ENCODE measurements at regions not wholly inside any gene's neighbourhood (a gene's known extent, or its start where the extent isn't known, plus 50 kb on each side); places are given as distances from the start of the nearest gene placed in this dataset.
"Not testable (repeated sequence)": the region's sequence is repeated elsewhere in the genome, so short reads cannot be mapped to it uniquely, and the experiment has no call there.

DNA sequence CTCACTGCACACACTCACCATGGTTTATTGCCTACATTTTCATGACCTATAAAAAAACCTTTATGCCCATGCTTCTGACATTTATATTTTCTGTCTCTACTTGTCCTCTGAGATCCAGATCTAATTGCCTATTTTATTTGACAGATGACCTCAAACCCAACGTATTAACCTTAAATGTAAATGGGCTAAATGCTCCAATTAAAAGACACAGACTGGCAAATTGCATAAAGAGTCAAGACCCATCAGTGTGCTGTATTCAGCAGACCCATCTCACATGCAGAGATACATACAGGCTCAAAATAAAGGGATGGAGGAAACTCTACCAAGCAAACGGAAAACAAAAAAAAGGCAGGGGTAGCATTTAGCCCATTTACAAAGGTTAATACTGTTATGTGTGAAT lies 117.4 kb upstream of the ADAMTS3 start:
- not testable (repeated sequence) for H3K27me3 ChIP-seq (ENCODE audit: control insufficient read depth, insufficient read depth, low read length)

DNA sequence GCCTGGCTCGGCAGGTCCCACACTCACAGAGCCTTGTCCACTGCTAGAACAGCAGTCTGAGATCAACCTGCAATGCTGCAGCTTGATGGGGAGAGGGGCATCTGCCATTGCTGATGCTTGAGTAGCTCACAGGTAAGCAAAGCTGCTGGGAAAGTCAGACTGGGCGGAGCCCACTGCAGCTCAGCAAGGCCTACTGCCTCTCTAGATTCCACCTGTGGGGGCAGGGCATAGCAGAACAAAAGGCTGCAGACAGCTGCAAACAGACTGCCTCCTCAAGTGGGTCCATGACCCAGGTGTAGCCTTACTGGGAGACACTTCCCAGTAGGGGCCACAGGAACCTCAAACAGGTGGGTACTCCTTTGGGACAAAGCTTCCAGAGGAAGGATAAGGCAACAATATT lies 110.6 kb upstream of the ADAMTS3 start:
- Histone ChIP-seq H3K36me3 (ENCODE audit: control insufficient read depth, insufficient read depth, low read length) (no peaks in the 10 kb centered on the region), H3K27me3 (ENCODE audit: control insufficient read depth, insufficient read depth, low read length) (no peaks in the 10 kb centered on the region), H3K9ac (ENCODE audit: low read length) (no peak overlapping the region), H3K27ac (ENCODE audit: low read depth, low read length) (no peak overlapping the region), H3K4me1 (ENCODE audit: control insufficient read depth, insufficient read depth, low read length) (no peaks in the 10 kb centered on the region), H3K4me3 (ENCODE audit: low read length) (no peak overlapping the region)

More for the DNA sequence above, 117.4 kb upstream of the ADAMTS3 start:
- H3K4me1 ChIP-seq (ENCODE audit: control insufficient read depth, insufficient read depth, low read length); H3K27ac ChIP-seq (ENCODE audit: low read depth, low read length); H3K36me3 ChIP-seq (ENCODE audit: control insufficient read depth, insufficient read depth, low read length); H3K4me3 ChIP-seq (ENCODE audit: low read length); H3K9ac ChIP-seq (ENCODE audit: low read length): not testable (repeated sequence)

DNA sequence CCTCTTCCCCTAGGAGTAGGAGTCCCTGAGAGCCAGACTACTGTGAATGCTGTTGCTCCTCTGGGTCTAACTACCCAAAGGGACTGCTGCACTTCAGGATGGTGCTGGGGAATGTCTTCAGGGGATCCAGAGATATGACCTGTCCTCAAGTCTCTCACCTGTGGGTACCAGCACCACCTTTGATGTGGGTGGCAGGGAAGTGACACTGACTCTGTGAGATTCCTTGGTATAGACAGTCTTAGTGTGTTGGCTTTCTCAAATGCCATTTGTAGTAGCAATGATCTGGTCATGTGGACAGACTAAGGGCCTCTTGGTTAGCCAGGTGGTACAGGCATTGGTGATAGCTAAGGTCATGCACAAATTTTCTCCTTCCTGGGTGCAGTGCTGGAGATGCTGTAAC lies 108.9 kb upstream of the ADAMTS3 start:
- H3K4me1 ChIP-seq (ENCODE audit: control insufficient read depth, insufficient read depth, low read length), result no peaks in the 10 kb centered on the region

DNA sequence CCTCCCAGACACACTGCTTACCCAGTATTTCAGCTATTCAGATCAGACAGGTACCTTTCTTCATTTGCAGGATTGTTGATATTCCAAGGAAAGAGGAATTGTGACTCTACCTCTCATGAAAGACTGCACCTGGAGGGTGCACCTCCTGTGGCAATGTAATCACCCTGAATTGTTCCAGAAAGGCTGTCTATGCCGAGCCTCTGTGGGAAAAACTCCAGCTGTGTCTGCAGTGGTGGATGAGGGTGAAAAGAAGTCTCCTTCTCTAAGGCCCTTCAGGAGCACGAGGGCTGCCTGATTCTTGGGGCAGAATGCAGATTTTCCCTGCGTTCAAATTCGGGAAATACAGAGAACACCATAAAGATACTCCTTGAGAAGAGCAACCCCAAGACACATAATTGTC lies 108.2 kb upstream of the ADAMTS3 start:
- H3K36me3 ChIP-seq (ENCODE audit: control insufficient read depth, insufficient read depth, low read length), result no peaks in the 10 kb centered on the region
- no peak overlapping the region for H3K27ac ChIP-seq (ENCODE audit: low read depth, low read length)
- H3K9ac ChIP-seq (ENCODE audit: low read length), result no peak overlapping the region
- no peaks in the 10 kb centered on the region for H3K4me1 ChIP-seq (ENCODE audit: control insufficient read depth, insufficient read depth, low read length)
- no peak overlapping the region for H3K4me3 ChIP-seq (ENCODE audit: low read length)
- H3K27me3 ChIP-seq (ENCODE audit: control insufficient read depth, insufficient read depth, low read length), result no peaks in the 10 kb centered on the region

More for the DNA sequence above, 108.9 kb upstream of the ADAMTS3 start:
- Histone ChIP-seq H3K36me3 (ENCODE audit: control insufficient read depth, insufficient read depth, low read length) (no peaks in the 10 kb centered on the region), H3K4me3 (ENCODE audit: low read length) (no peak overlapping the region), H3K9ac (ENCODE audit: low read length) (no peak overlapping the region), H3K27ac (ENCODE audit: low read depth, low read length) (no peak overlapping the region), H3K27me3 (ENCODE audit: control insufficient read depth, insufficient read depth, low read length) (no peaks in the 10 kb centered on the region)

DNA sequence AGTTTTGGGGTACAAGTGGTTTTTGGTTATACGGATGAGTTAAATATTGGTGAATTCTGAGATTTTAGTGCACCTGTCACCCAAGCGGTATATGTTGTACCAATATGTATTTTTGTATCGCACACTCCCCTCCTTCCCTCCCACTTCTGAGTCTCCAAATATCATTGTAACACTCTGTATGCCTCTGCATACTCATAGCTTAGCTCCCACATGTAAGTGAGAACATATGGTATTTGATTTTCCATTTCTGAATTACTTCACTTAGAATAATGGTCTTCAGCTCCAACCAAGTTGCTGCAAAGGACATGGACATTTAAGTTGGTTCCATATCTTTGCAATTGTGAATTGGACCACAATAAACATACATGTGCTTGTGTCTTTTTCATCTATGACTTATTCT lies 103.0 kb upstream of the ADAMTS3 start:
- Histone ChIP-seq H3K27ac (ENCODE audit: low read depth, low read length) (no peak overlapping the region), H3K4me1 (ENCODE audit: control insufficient read depth, insufficient read depth, low read length) (no peaks in the 10 kb centered on the region), H3K27me3 (ENCODE audit: control insufficient read depth, insufficient read depth, low read length) (no peaks in the 10 kb centered on the region), H3K4me3 (ENCODE audit: low read length) (no peak overlapping the region), H3K9ac (ENCODE audit: low read length) (no peak overlapping the region), H3K36me3 (ENCODE audit: control insufficient read depth, insufficient read depth, low read length) (no peaks in the 10 kb centered on the region)

DNA sequence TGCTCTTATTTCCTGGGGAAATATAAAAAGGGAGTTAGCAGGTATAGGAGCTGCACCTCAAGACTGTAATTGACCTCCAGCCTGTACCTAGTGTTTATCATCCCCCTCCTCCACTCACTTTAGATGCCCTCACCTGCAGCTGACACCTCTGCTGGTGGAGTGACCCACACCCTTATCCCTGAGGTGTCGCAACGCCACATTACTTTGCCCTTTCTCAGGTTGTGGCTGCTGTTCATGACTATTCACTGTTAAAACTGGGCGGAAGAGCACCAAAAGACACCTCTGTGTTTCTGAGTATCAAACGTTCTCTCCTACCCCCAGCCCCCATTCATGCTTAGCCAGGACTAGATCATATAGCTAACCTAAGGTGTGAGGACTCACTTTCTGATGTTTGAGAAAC lies 101.5 kb upstream of the ADAMTS3 start:
- no peaks in the 10 kb centered on the region for H3K36me3 ChIP-seq (ENCODE audit: control insufficient read depth, insufficient read depth, low read length)
- no peak overlapping the region for H3K4me3 ChIP-seq (ENCODE audit: low read length)
- no peak overlapping the region for H3K27ac ChIP-seq (ENCODE audit: low read depth, low read length)
- H3K4me1 ChIP-seq (ENCODE audit: control insufficient read depth, insufficient read depth, low read length), result no peaks in the 10 kb centered on the region
- H3K27me3 ChIP-seq (ENCODE audit: control insufficient read depth, insufficient read depth, low read length), result no peaks in the 10 kb centered on the region
- no peak overlapping the region for H3K9ac ChIP-seq (ENCODE audit: low read length)

DNA sequence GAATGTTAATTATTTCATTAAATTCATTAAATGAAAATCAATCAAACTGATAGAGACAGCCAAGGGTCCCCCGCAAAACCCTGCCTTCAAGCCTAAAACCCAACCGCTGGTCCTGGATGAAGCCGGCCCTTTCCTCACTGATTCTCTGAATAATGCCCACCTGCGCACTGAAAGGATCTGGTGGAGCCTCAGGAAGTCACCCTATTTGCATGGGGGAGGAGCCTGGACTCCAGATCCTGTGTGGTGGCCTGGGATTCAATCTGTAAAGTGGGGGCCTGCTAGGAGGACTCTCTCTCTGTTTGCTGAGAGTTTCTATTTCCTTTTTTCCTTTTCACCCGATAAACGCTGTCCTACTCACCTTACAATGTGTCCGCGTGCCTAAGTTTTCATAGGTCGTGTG lies 97.9 kb upstream of the ADAMTS3 start:
- Histone ChIP-seq H3K9ac (ENCODE audit: low read length) (no peak overlapping the region), H3K27me3 (ENCODE audit: control insufficient read depth, insufficient read depth, low read length) (no peaks in the 10 kb centered on the region), H3K27ac (ENCODE audit: low read depth, low read length) (no peak overlapping the region), H3K4me3 (ENCODE audit: low read length) (no peak overlapping the region), H3K36me3 (ENCODE audit: control insufficient read depth, insufficient read depth, low read length) (no peaks in the 10 kb centered on the region), H3K4me1 (ENCODE audit: control insufficient read depth, insufficient read depth, low read length) (no peaks in the 10 kb centered on the region)

DNA sequence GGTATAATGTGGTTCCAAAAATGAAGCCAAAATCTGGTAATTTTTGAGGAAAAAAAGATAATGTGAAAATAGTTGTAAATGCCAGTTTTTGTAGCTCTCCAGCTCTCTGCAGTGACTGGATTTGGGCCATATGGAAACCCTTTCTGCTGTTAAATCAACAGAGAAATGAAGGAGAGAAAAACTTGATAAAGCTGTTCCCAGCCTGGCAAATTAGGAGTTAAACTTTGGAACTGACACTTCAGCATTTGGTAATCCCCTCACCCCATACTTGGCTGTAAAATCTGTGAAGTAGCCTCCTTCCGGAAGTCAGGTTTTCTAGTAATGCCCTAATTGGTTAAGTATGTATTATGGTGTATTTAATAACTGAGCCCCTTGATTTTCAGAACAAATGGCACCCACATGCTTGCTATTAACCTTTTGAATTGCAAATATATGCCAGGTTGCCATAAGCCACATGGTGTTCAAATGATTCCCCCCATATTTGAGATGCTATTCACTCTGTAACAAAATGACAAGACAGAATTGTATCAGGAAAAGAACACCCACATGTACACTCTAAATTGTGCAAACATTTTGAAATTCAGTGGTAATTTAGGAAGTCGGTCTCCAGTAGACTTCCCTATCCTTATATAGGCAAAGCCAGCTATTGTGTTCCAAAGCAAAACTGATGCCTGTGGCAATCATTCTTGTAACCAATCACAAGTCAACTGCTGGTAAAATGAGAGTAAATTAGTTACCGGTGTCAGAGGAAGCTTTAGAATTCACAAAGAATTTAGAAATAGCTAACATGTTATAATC lies 96.3 kb upstream of the ADAMTS3 start:
- Histone ChIP-seq H3K9ac (ENCODE audit: low read length) (no peak overlapping the region), H3K36me3 (ENCODE audit: control insufficient read depth, insufficient read depth, low read length) (no peaks in the 10 kb centered on the region), H3K4me1 (ENCODE audit: control insufficient read depth, insufficient read depth, low read length) (no peaks in the 10 kb centered on the region), H3K27me3 (ENCODE audit: control insufficient read depth, insufficient read depth, low read length) (no peaks in the 10 kb centered on the region), H3K4me3 (ENCODE audit: low read length) (no peak overlapping the region), H3K27ac (ENCODE audit: low read depth, low read length) (no peak overlapping the region)

DNA sequence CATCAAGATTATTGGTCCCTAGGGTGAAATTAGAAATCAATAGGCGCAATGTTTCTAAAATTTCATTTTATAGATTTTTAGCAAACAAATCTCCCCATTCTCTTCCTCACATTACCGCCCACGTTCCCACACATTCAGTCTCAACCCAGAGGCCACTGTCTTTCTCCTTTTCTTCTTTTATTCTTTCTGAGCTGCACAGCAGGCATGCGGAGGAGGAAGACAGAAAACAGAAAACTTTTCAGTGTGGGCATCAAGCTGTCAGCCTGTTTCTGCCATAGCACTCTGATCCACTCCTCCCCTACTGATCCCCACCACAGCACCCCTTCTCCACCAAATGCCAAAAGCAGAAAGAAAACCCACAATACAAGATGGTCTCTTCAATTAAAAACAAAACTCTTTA lies 94.8 kb upstream of the ADAMTS3 start:
- Histone ChIP-seq H3K27me3 (ENCODE audit: control insufficient read depth, insufficient read depth, low read length) (no peaks in the 10 kb centered on the region), H3K36me3 (ENCODE audit: control insufficient read depth, insufficient read depth, low read length) (no peaks in the 10 kb centered on the region), H3K4me3 (ENCODE audit: low read length) (no peak overlapping the region), H3K9ac (ENCODE audit: low read length) (no peak overlapping the region), H3K4me1 (ENCODE audit: control insufficient read depth, insufficient read depth, low read length) (no peaks in the 10 kb centered on the region), H3K27ac (ENCODE audit: low read depth, low read length) (no peak overlapping the region)

DNA sequence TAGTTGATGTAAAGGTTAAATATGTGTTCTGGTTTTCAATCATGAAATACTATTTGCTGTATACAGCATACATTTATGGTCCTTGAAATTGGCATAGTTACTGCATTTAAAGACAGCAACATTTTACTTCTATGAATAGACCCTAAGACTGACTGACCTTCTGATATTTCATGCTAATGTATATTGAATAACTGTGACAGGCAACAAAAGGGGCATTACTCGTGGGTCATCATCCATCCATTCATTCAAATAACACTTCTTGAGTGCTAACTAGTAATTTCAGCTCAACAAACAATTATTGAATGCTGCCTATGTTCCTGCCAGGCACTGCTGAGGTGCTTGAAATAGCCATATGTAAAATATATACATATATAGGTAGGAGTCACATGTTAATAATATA lies 92.8 kb upstream of the ADAMTS3 start:
- no peaks in the 10 kb centered on the region for H3K4me1 ChIP-seq (ENCODE audit: control insufficient read depth, insufficient read depth, low read length)
- no peaks in the 10 kb centered on the region for H3K27me3 ChIP-seq (ENCODE audit: control insufficient read depth, insufficient read depth, low read length)
- H3K9ac ChIP-seq (ENCODE audit: low read length), result no peak overlapping the region
- no peak overlapping the region for H3K4me3 ChIP-seq (ENCODE audit: low read length)
- no peak overlapping the region for H3K27ac ChIP-seq (ENCODE audit: low read depth, low read length)
- H3K36me3 ChIP-seq (ENCODE audit: control insufficient read depth, insufficient read depth, low read length), result no peaks in the 10 kb centered on the region

DNA sequence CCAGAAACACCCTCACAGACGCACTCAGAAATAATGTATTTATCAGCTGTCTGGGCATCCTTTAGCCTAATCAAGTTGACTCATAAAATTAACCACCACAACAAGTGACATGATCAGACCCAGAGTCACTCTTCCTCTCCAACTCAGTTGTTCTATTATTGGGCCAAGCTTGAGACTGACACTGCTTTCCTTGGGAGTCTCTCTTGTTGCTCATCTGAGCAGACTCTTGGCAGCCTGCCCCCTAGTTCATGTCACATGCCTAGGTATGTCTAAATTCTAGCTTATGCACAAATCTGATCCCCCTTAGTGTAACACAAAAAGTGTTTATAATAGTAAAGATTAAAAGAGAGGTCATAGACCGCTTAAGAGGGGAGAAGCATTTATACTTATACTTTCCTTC lies 72.6 kb upstream of the ADAMTS3 start:
- Histone ChIP-seq H3K36me3 (ENCODE audit: control insufficient read depth, insufficient read depth, low read length) (no peaks in the 10 kb centered on the region), H3K9ac (ENCODE audit: low read length) (no peak overlapping the region), H3K27ac (ENCODE audit: low read depth, low read length) (no peak overlapping the region), H3K4me3 (ENCODE audit: low read length) (no peak overlapping the region), H3K4me1 (ENCODE audit: control insufficient read depth, insufficient read depth, low read length) (no peaks in the 10 kb centered on the region), H3K27me3 (ENCODE audit: control insufficient read depth, insufficient read depth, low read length) (no peaks in the 10 kb centered on the region)

DNA sequence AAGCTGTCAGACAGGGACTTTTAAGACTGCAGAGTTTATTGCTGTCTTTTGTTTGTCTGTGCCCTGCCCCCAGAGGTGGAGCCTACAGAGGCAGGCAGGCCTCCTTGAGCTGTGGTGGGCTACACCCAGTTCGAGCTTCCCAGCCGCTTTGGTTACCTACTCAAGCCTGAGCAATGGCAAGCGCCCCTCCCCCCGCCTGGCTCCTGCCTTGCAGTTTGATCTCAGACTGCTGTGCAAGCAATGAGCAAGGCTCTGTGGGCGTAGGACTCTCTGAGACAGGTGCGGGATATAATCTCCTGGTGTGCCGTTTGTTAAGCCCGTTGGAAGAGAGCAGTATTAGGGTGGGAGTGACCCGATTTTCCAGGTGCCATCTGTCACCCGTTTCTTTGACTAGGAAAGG lies 67.8 kb upstream of the ADAMTS3 start:
- not testable (repeated sequence) for H3K4me1 ChIP-seq (ENCODE audit: control insufficient read depth, insufficient read depth, low read length); H3K4me3 ChIP-seq (ENCODE audit: low read length); H3K27me3 ChIP-seq (ENCODE audit: control insufficient read depth, insufficient read depth, low read length); H3K36me3 ChIP-seq (ENCODE audit: control insufficient read depth, insufficient read depth, low read length); H3K9ac ChIP-seq (ENCODE audit: low read length); H3K27ac ChIP-seq (ENCODE audit: low read depth, low read length)

DNA sequence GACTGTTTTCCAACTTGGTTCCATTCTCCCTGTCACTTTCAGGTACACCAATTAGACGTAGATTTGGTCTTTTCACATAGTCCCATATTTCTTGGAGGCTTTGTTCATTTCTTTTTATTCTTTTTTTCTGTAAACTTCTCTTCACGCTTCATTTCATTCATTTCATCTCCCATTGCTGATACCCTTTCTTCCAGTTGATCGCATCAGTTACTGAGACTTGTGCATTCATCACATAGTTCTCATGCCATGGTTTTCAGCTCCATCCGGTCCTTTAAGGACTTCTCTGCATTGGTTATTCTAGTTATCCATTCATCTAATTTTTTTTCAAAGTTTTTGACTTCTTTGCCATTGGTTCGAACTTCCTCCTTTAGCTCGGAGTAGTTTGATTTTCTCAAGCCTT lies 66.9 kb upstream of the ADAMTS3 start:
- not testable (repeated sequence) for H3K27me3 ChIP-seq (ENCODE audit: control insufficient read depth, insufficient read depth, low read length); H3K36me3 ChIP-seq (ENCODE audit: control insufficient read depth, insufficient read depth, low read length); H3K9ac ChIP-seq (ENCODE audit: low read length); H3K4me1 ChIP-seq (ENCODE audit: control insufficient read depth, insufficient read depth, low read length); H3K27ac ChIP-seq (ENCODE audit: low read depth, low read length); H3K4me3 ChIP-seq (ENCODE audit: low read length)

Measured in rectal smooth muscle tissue (tissue), 1 donor.